ENCODE measurements at regions not wholly inside any gene's neighbourhood (a gene's known extent, or its start where the extent isn't known, plus 50 kb on each side); places are given as distances from the start of the nearest gene placed in this dataset.

- no peaks in the 10 kb centered on the region for H3K4me1 Mint-ChIP-seq
- H3K9me3 Mint-ChIP-seq = peaks cover 0 to 5% (median 1%) of the 10 kb centered on the region in 7 donors
- peaks cover 0 to 16% (median 6%) of the 10 kb centered on the region in 3 donors for H3K27me3 Mint-ChIP-seq (ENCODE audit: low read depth in 3 of 3)
- H3K27ac ChIP-seq (ENCODE audit: low read depth in 1 of 2, low read length in 2 of 2) = no peak overlapping the region
- no peaks in the 10 kb centered on the region for H3K4me1 ChIP-seq (ENCODE audit: control insufficient read depth in 1 of 2, insufficient read depth in 2 of 2, low read length in 2 of 2)
- DNase-seq = no peak
- no peaks in the 10 kb centered on the region for H4K20me1 ChIP-seq (ENCODE audit: insufficient read depth, low read length)
- H3K4me2 ChIP-seq (replicated peaks; ENCODE audit: extremely low read depth, low read length, poor library complexity, severe bottlenecking) = no peak overlapping the region
- H3K4me3 Mint-ChIP-seq = no peak overlapping the region
- TF ChIP-seq CTCF (IDR thresholded peaks at IDR 0.05) = no peak
- H3K36me3 Mint-ChIP-seq = no peaks in the 10 kb centered on the region
- H3K27me3 ChIP-seq (ENCODE audit: control insufficient read depth in 2 of 2, insufficient read depth in 2 of 2, low read length in 2 of 2) = peaks cover 0 to 5% of the 10 kb centered on the region in 2 donors
- WGBS (ENCODE audit: insufficient coverage) = 92% methylated on average over 15 of the region's 26 CpGs
- H2AFZ ChIP-seq (ENCODE audit: insufficient read depth, low read depth, low read length, poor library complexity, severe bottlenecking) = no peak overlapping the region
- H3K9me3 ChIP-seq (replicated peaks in 1 of 2; ENCODE audit: control insufficient read depth in 1 of 2, insufficient read depth in 1 of 2, low read length in 2 of 2) = no peaks in the 10 kb centered on the region
- H3K79me2 ChIP-seq (ENCODE audit: insufficient read depth, low read length) = no peaks in the 10 kb centered on the region
- H3K36me3 ChIP-seq (replicated peaks in 1 of 2; ENCODE audit: control insufficient read depth in 1 of 2, insufficient read depth in 2 of 2, low read length in 2 of 2) = no peaks in the 10 kb centered on the region
- no peak overlapping the region for H3K4me3 ChIP-seq (replicated peaks in 1 of 3; ENCODE audit: low read depth in 2 of 3, low read length in 3 of 3)
- no peak overlapping the region for H3K27ac Mint-ChIP-seq
- no peak overlapping the region for H3K9ac ChIP-seq (ENCODE audit: insufficient read depth, low read length, poor library complexity, severe bottlenecking)
- intact Hi-C loops (cut with micrococcal nuclease) = no loop called here
Measured at GRCh38 chr13:109332506-109333499, 453.6 kb downstream of the IRS2 start.

DNA sequence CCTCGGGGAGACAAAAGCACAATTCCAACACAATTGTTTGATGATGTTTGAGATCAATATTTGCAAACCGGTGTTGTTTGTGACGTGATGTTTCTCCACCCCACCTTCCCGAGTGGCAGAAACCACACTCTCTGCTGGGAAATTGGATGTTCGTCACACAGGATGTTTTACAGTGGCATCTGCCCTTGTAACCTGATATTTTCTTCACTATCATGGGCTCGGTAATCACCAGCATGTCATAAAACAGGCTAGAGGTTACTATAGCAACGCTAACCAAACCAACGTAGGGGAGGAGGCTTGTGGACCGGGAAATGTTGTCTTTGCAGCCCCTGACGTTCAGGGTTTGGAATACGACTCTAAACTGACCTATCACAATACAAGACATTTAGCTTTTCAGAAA lies 454.5 kb downstream of the IRS2 start:
- H3K36me3 ChIP-seq (replicated peaks in 1 of 2; ENCODE audit: control insufficient read depth in 1 of 2, insufficient read depth in 2 of 2, low read length in 2 of 2) = no peaks in the 10 kb centered on the region
- H3K27me3 Mint-ChIP-seq (ENCODE audit: low read depth in 3 of 3) = peaks cover 0 to 17% (median 6%) of the 10 kb centered on the region in 3 donors
- TF ChIP-seq CTCF (IDR thresholded peaks at IDR 0.05) = no peak
- H3K27ac Mint-ChIP-seq = no peak overlapping the region
- H3K79me2 ChIP-seq (ENCODE audit: insufficient read depth, low read length) = no peaks in the 10 kb centered on the region
- H3K4me1 ChIP-seq (ENCODE audit: control insufficient read depth in 1 of 2, insufficient read depth in 2 of 2, low read length in 2 of 2) = no peaks in the 10 kb centered on the region
- H3K36me3 Mint-ChIP-seq = no peaks in the 10 kb centered on the region
- H3K4me2 ChIP-seq (replicated peaks; ENCODE audit: extremely low read depth, low read length, poor library complexity, severe bottlenecking) = no peak overlapping the region
- DNase-seq = no peak
- H4K20me1 ChIP-seq (ENCODE audit: insufficient read depth, low read length) = no peaks in the 10 kb centered on the region
- no peak overlapping the region for H3K4me3 Mint-ChIP-seq
- peaks cover 0 to 8% (median 1%) of the 10 kb centered on the region in 7 donors for H3K9me3 Mint-ChIP-seq
- no peaks in the 10 kb centered on the region for H3K4me1 Mint-ChIP-seq
- 40% methylated on average over 3 of the region's 11 CpGs for WGBS (ENCODE audit: insufficient coverage)
- H3K27me3 ChIP-seq (ENCODE audit: control insufficient read depth in 2 of 2, insufficient read depth in 2 of 2, low read length in 2 of 2) = peaks cover 0 to 5% of the 10 kb centered on the region in 2 donors
- no peak overlapping the region for H3K9ac ChIP-seq (ENCODE audit: insufficient read depth, low read length, poor library complexity, severe bottlenecking)
- H3K4me3 ChIP-seq (replicated peaks in 1 of 3; ENCODE audit: low read depth in 2 of 3, low read length in 3 of 3) = no peak overlapping the region
- H3K9me3 ChIP-seq (replicated peaks in 1 of 2; ENCODE audit: control insufficient read depth in 1 of 2, insufficient read depth in 1 of 2, low read length in 2 of 2) = no peaks in the 10 kb centered on the region
- no peak overlapping the region for H3K27ac ChIP-seq (ENCODE audit: low read depth in 1 of 2, low read length in 2 of 2)
- H2AFZ ChIP-seq (ENCODE audit: insufficient read depth, low read depth, low read length, poor library complexity, severe bottlenecking) = no peak overlapping the region
- intact Hi-C loops (cut with micrococcal nuclease) = no loop called here

Measured in CD14-positive monocyte (primary cell).